SK-N-SH treated with all-trans-retinoic acid at 6 μM for 48 hours (cell line): ENCODE measurements at regions not wholly inside any gene's neighbourhood (a gene's known extent, or its start where the extent isn't known, plus 50 kb on each side); places are given as distances from the start of the nearest gene placed in this dataset.

Source experiments
- CSDC2 ChIP-seq: fragments of 250-450 bp; sonication (Bioruptor Pico); IDR thresholded peaks from 2 replicates; pipeline ENCODE4 v1.5.0; 2020; ENCODE audit warnings: mild to moderate bottlenecking, moderate library complexity
- CSRNP3 ChIP-seq: fragments of 250-450 bp; sonication (Bioruptor Pico); IDR thresholded peaks from 2 replicates; pipeline ENCODE4 v1.5.1; 2021; ENCODE audit warnings: mild to moderate bottlenecking, moderate library complexity
- TOX ChIP-seq: fragments of 250-450 bp; sonication (Bioruptor Pico); IDR thresholded peaks from 2 replicates; pipeline ENCODE4 v1.8.0; 2021; ENCODE audit warnings: mild to moderate bottlenecking, moderate library complexity, borderline replicate concordance
- TF ChIP-seq, protein P1 (sequence below): fragments of 250-450 bp; sonication (Bioruptor Pico); IDR thresholded peaks from 2 replicates; pipeline ENCODE4 v1.8.0; 2020; ENCODE audit warnings: mild to moderate bottlenecking, moderate library complexity, borderline replicate concordance

DNA sequence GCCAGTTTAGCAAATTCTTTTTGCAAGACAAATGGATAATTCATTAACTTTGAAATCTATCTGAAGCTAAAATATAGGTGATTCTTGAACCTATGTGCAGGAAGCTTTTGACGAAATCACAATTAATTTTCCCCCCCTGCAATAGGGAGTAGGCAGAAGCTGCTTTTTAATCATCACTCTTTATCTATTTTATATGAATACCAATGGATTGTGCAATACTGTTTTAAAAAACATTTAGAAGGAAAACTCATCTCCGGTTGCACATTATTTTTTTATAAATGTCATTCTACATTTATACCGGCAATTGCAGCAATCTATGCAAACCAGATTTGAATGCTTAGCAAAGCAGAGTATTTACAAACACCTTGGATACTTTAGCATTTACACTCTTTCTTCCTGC is 121.1 kb upstream of the TMCO5A start:
- TF ChIP-seq, protein P1, sequence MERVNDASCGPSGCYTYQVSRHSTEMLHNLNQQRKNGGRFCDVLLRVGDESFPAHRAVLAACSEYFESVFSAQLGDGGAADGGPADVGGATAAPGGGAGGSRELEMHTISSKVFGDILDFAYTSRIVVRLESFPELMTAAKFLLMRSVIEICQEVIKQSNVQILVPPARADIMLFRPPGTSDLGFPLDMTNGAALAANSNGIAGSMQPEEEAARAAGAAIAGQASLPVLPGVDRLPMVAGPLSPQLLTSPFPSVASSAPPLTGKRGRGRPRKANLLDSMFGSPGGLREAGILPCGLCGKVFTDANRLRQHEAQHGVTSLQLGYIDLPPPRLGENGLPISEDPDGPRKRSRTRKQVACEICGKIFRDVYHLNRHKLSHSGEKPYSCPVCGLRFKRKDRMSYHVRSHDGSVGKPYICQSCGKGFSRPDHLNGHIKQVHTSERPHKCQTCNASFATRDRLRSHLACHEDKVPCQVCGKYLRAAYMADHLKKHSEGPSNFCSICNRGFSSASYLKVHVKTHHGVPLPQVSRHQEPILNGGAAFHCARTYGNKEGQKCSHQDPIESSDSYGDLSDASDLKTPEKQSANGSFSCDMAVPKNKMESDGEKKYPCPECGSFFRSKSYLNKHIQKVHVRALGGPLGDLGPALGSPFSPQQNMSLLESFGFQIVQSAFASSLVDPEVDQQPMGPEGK (CRISPR knock-in tag): no peak
- TF ChIP-seq TOX: no peak
- TF ChIP-seq CSRNP3 (CRISPR knock-in tag): no peak
- TF ChIP-seq CSDC2 (CRISPR knock-in tag): no peak
